ENCODE measurements at regions not wholly inside any gene's neighbourhood (a gene's known extent, or its start where the extent isn't known, plus 50 kb on each side); places are given as distances from the start of the nearest gene placed in this dataset.

DNA sequence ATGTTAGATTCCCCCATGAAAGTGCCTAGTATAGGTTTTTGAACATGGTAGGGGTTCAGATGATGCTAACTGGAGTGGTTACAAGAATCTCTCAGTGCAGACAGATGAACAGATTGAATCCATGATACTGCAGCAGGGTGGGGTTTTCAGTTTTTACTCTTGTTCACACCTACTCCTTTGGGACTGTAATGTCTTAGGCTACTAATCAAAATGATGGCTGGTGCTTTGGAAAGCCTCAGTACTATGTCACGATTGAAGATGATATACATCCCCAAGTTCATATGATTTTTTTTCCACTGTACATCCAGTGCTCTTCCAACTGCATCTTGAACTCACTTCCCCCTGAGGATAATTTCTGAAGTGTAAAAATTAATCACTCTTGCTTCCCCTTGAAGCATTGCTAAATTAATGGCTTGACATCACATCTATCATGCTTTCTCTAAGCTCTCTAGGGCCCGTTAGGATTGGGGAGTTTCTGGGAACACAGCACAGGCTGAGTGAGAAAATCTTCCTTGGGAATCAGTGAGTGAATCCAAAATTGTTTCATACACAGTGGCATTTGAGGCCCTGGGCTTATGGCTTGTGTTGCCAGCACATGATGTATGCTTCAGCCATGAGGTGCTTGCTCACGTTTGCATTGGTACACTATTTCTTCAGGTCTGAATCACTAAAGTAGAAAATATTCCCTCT lies 115.0 kb upstream of the TPRG1 start:
- ATAC-seq, result no peak
- Histone ChIP-seq H3K4me3 (ENCODE audit: low read depth in 2 of 2, low read length in 2 of 2) (no peak overlapping the region), H3K4me1 (ENCODE audit: control insufficient read depth, insufficient read depth, low read length) (no peaks in the 10 kb centered on the region), H3K27ac (ENCODE audit: low read length) (no peak overlapping the region), H3K9me3 (ENCODE audit: control insufficient read depth, insufficient read depth, low read depth, low read length) (no peaks in the 10 kb centered on the region), H3K27me3 (ENCODE audit: control insufficient read depth, insufficient read depth, low read length) (no peaks in the 10 kb centered on the region; the same call in 1 of the 2 replicates), H3K36me3 (ENCODE audit: control insufficient read depth, insufficient read depth, low read length) (no peaks in the 10 kb centered on the region)
- POLR2A ChIA-PET, result no interaction called here
- DNase-seq (ENCODE audit: low read depth, low spot score), result no peak
- intact Hi-C loops (cut with micrococcal nuclease; ENCODE audit: unreplicated experiment), result no loop called here
- TF ChIP-seq TCF7L2 (IDR thresholded peaks at IDR 0.05; ENCODE audit: low read depth, low read length) (no peak), POLR2AphosphoS5 (IDR thresholded peaks at IDR 0.05; ENCODE audit: low read depth, low read length) (no peak), SIN3A (IDR thresholded peaks at IDR 0.05; ENCODE audit: borderline replicate concordance, insufficient read depth, low read depth, low read length) (no peak), REST (IDR thresholded peaks at IDR 0.05; ENCODE audit: insufficient read depth in 1 of 2, low read depth in 2 of 2, low read length in 1 of 2) (no peak)
- TF ChIP-seq, protein P1, sequence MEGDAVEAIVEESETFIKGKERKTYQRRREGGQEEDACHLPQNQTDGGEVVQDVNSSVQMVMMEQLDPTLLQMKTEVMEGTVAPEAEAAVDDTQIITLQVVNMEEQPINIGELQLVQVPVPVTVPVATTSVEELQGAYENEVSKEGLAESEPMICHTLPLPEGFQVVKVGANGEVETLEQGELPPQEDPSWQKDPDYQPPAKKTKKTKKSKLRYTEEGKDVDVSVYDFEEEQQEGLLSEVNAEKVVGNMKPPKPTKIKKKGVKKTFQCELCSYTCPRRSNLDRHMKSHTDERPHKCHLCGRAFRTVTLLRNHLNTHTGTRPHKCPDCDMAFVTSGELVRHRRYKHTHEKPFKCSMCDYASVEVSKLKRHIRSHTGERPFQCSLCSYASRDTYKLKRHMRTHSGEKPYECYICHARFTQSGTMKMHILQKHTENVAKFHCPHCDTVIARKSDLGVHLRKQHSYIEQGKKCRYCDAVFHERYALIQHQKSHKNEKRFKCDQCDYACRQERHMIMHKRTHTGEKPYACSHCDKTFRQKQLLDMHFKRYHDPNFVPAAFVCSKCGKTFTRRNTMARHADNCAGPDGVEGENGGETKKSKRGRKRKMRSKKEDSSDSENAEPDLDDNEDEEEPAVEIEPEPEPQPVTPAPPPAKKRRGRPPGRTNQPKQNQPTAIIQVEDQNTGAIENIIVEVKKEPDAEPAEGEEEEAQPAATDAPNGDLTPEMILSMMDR (IDR thresholded peaks at IDR 0.05), result no peak
- in situ Hi-C loops (cut with HindIII; ENCODE audit: low pct_unique_long_range_greater_than_20kb, low sequenced_read_pairs), result no loop called here
- BruUV-seq (replicated peaks), result no TSS peak
- CTCF ChIA-PET, result no interaction called here

DNA sequence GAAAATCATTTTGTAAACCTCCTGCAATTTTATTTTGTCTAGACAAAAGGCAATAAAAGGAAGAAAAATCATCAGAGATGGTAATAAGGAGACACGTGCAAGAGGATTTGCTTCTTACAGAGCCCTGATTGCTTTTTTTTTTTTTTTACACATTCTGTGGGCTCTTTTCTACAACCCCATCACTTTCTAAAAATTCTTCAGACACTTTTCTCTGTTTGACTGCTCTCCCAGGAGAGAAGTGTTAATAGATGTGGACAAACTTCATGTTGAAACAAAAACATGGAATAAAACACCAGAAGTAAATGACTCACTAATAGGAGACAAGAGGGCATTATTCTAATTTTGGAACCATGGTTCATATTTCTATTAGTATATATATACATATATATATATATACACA lies 114.4 kb upstream of the TPRG1 start:
- no peaks in the 10 kb centered on the region for H3K36me3 ChIP-seq (ENCODE audit: control insufficient read depth, insufficient read depth, low read length)
- POLR2A ChIA-PET, result no interaction called here
- CTCF ChIA-PET, result no interaction called here
- no peaks in the 10 kb centered on the region for H3K4me1 ChIP-seq (ENCODE audit: control insufficient read depth, insufficient read depth, low read length)
- no peaks in the 10 kb centered on the region; the same call in 1 of the 2 replicates for H3K27me3 ChIP-seq (ENCODE audit: control insufficient read depth, insufficient read depth, low read length)
- TF ChIP-seq TCF7L2 (IDR thresholded peaks at IDR 0.05; ENCODE audit: low read depth, low read length), result no peak
- TF ChIP-seq REST (IDR thresholded peaks at IDR 0.05; ENCODE audit: insufficient read depth in 1 of 2, low read depth in 2 of 2, low read length in 1 of 2), result no peak
- TF ChIP-seq SIN3A (IDR thresholded peaks at IDR 0.05; ENCODE audit: borderline replicate concordance, insufficient read depth, low read depth, low read length), result no peak
- TF ChIP-seq POLR2AphosphoS5 (IDR thresholded peaks at IDR 0.05; ENCODE audit: low read depth, low read length), result no peak
- TF ChIP-seq, protein P1 (IDR thresholded peaks at IDR 0.05), result no peak
- H3K27ac ChIP-seq (ENCODE audit: low read length), result no peak overlapping the region
- no peaks in the 10 kb centered on the region for H3K9me3 ChIP-seq (ENCODE audit: control insufficient read depth, insufficient read depth, low read depth, low read length)
- in situ Hi-C loops (cut with HindIII; ENCODE audit: low pct_unique_long_range_greater_than_20kb, low sequenced_read_pairs) (no loop called here), intact Hi-C loops (cut with micrococcal nuclease; ENCODE audit: unreplicated experiment) (no loop called here)
- ATAC-seq, result no peak
- no peak overlapping the region for H3K4me3 ChIP-seq (ENCODE audit: low read depth in 2 of 2, low read length in 2 of 2)
- DNase-seq (ENCODE audit: low read depth, low spot score), result no peak
- no TSS peak for BruUV-seq (replicated peaks)
